Activated CD4-positive, CD25-positive, alpha-beta regulatory T cell treated with anti-CD3 and anti-CD28 coated beads, Interleukin-2, amount 50 U/mL, for 24 hours (primary cell): ENCODE measurements at regions not wholly inside any gene's neighbourhood (a gene's known extent, or its start where the extent isn't known, plus 50 kb on each side); places are given as distances from the start of the nearest gene placed in this dataset.
A peak's percentile ranks its signal among the peaks of the same experiment; 100 is the strongest.

Source experiments
- ATAC-seq, 2 donors: fragments of 150-1000 bp; cut with Tn5 transposase; one replicate each; pipeline ENCODE4 v1.10.0; 2021; ENCODE audit warnings: mild to moderate bottlenecking in 1 of 2, moderate library complexity in 1 of 2

DNA sequence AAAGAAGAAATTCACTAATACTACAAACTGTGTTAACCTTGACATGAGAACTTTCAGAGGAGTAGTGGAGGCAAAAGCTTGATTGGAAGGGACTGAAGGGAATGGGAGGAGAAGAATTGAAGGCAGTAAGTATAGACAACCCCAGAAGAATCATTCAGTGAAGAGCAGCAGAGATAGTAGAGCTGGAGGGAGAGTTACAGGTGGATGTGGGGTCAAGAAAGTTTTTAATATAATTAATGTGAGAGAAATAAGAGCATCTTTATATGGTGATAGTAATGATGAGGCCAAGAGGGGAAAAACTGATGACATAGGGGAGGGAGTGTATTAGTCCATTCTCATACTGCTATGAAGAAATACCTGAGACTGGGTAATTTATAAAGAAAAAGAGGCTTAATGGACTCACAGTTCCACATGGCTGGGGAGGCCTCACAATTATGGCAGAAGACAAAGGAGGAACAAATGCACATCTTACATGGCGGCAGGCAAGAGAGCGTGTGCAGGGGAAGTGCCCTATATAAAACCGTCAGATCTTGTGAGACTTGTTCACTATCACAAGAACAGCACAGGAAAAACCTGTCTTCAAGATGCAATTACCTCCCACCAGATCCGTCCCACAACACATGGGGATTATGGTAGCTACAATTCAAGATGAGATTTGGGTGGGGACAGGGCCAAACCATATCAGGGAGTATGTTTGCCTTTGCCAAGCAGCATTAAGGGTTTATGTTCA lies 88.3 kb upstream of the PIK3CG start:
- ATAC-seq = no peak

DNA sequence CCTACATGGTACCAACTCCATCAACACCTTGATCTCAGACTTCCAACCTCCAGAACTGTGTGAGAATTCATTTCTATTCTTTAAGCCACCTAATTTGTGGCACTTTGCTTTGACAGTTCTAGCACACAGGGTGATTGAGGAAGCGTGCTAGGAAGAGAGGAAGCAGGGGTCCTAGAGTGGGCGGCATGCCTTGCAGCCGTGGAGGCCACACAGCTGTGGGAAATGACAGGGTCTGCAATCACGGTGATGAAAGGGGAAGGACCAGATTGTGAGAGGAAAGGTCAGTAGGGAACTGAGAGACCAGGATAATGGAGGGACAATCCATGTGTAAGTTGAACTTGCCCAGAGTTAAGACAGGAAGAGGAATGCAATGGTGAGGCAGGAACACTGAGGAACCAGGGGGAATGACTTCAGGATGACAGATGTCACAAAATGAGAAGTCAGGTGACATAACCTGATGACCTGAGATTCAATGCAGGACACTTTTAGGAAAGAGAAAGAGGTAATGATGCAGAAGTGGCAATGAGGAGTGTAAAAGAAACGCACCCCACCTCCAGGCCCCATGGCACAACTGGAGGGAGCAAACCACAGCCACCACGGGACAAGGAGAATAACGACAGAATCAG lies 87.3 kb upstream of the PIK3CG start:
- no peak for ATAC-seq

DNA sequence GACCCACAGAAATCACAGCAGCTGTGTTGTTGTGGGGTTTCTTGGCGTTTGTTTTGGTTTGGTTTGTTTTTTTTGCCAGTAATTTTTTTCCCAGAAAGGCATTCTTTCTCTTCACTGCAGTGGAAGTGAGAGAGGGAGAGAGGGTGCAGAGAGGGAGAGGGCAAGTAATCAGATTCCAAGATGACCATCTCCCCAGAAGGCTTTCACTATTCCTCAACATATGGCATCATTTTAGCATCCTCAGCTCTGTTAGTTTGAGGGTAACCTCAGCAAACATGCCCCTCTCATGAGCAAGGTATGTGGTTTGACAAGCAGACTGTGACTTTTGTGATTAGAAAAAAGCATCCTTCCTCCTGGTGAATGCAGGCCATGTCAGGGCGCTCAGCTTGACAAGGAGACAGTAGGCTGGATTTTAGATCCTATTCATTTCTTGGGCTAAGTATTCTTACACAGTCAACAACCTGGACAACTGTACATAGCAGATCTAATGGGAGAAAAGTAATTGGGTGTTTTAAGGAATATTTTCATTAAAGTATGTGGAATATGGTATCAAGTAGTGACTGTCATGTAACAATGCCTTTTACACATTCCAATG lies 86.3 kb upstream of the PIK3CG start:
- no peak for ATAC-seq

DNA sequence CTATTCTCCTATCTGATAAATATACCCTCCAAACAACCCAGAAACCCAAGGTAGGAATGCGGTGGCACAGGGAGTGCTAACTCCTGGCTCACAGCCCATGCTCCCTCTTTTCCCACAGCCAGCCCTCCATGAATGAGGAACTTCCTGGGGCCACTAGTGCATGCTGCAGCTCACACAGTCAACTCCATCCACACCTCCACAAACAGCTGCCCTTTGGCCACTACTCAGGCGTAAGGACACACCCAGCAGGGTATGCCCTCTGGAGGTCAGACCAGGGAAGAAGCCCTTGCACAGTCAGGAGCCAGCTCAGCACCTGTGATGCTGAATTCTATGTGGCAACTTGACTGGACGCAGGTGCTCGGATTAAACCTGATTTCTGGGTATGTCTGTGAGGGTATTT lies 85.2 kb upstream of the PIK3CG start:
- peak; percentile 13 to 45 for ATAC-seq

DNA sequence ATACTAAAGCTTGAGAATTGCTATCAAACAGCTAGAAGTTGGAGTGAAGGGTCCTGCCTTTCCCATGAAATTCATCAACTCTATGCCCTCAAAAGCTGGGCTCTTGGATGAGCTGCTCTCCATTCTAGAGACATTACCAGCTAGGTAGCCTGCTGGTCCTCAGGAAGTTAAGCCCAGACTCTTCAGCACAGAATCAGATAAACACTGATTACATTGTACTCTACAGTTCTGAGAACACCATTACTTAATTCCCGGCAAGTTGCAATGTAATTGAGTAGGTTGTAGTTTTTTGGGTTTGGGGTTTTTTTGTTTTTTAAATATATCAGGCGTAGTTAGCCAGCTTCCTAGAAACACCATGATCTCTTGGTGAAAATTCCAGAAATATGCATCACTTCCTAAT lies 84.1 kb upstream of the PIK3CG start:
- no peak for ATAC-seq

DNA sequence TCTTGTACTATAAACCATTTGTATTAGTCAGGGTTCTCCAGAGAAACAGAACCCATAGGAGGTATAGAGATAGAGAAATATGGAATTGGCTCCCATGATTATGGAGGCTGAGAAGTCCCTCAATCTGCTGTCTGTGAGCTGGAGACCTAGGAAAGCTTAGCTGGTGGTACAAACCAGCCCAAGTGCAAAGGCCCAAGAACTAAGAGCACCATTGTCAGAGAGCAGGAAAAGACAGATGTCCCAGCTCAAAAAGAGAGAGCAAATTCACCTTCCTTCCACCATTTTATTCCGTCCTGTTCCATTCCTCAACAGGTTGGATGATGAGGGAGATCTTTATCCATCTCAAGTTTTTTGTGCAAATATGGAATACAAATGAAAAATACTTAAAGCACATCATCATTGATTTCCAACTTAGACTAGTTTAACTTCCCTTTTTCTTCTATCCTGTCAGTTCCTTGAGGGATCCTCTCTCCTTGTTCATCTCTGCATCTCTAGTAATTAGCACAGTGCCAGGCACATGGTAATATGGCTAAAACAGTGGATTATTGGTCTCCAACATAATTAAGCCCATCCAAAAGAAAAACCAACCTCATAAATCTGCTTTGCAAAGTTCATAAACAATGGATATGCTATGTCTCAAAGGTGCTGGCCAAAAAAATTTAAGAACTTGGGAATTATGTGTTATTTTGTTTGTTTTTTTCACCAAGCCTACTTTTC lies 83.1 kb upstream of the PIK3CG start:
- ATAC-seq = no peak

DNA sequence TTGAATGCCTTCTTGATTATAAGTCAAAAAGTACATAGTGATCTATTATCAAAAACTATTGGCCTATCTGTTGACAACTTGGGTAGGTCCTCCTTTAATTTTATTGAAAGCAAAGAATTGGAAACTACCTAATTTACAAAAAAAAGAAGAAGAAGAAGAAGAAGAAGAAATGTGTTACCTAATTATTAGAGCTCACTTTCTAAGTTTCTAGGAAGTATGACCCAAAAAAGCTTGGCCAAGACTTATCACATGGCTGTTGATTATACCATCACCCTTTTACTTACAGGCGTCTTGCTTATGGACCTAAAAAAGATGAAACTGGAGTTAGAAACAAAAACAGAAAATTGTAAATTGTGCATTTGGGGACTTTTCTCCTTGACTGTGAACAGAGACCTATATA lies 81.8 kb upstream of the PIK3CG start:
- no peak for ATAC-seq

DNA sequence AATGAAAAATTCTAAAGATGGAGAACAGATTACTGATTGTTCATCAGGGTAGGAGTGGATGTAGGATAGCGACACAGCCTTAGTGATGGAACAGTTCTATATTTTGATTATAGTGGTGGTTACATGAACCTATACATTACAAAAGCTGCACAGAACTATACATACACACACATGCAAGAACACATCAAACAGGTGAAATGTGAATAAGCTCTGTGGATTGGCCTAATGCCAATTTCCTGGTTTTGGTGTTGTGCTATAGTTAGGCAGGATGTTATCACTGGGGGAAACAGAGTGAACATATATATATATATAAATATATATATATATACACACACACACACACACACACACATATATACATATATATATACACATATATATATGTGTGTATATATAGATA lies 76.4 kb upstream of the PIK3CG start:
- peak in 1 of 2 donors; percentile 20 for ATAC-seq

DNA sequence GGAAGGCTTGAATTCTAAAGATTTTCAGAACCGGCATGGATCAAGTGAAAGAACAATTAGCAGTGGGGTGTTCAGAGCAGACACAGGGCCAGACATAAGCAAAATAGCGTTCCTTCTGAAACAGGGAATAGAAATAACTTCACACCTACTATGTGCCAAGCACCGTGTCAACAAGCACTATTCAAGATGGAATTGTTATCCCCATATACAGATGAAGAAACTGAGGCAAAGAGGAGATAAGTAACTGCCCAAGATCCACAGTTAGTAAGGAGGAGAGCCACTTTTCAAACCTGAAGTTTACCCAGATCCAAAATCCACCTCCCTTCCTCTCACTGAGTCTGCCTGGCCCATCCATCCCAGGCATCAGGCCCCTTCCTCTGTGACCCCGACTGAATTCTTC lies 73.6 kb upstream of the PIK3CG start:
- no peak for ATAC-seq

DNA sequence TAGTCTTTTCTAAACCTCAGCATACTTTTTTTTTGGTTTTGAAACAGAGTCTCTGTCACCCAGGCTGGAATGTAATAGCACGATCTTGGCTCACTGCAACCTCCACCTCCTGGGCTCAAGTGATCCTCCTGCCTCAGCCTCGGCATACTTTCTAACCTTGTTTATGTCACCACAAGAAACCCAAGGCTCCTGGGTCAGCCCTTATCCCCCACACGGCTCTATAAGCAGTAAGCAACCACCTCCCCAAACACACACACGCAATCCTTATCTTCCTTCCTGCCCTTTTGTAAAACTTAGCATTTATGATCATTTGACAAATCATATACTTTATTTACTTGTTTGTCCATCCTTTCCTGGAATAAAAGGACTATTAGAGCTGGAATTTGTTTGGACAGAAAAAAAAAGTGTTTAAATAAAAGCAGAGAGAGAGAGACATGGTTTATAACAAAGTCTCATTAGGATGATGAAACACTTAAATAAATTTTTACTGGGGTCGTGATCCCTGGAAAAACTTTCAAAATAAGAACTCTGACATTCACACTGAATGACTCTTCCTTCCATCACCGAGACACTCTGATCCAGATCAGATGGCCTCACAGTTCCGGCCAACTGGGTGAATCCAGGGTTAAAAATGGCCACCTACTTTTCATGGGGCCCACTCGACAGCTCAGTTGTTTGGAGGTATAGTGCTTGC lies 72.7 kb upstream of the PIK3CG start:
- ATAC-seq = no peak

DNA sequence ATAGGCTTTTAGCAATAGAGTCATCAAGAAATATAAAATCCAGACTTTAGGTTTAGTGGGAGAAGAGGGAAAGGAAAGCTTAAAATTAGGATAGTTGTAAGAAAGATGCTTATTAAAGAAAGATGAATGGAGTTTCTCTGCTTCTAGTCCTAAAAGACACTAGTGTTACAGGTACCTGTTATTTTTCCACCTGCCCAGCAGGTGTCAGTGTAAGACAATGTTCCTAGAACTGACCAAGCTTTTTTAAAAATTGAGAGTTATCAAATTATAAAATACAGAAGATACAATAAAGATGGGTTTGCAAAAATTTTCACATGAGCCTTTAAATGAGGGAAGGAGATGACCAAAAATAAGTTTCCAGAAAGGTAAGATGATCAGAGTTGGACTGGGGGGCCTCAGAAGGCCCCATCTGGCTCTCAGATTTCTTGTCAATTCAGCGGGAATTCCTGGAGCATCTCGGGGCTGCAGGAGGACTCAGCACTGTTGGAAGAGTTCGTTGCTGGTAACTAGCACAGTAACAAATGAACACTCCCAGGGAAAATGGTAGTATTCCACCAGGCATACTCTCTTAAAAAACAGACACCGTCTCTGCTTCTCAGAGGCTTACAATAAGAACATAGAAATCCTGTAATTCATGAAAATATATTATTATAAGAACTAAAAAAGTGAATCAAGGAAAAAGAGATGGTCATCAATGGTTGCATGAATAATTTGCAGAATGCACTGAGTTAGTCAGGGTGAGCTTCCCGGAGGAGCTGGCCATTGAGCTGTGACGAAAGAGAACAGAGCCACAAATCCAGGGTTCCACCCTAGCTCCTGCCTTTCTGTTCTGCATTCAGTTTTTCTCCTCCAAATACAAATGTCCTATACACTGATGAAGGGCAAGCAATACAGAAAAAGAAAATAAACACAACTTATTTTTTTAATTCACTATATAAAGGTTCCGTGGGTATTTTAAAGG lies 71.8 kb upstream of the PIK3CG start:
- no peak for ATAC-seq

DNA sequence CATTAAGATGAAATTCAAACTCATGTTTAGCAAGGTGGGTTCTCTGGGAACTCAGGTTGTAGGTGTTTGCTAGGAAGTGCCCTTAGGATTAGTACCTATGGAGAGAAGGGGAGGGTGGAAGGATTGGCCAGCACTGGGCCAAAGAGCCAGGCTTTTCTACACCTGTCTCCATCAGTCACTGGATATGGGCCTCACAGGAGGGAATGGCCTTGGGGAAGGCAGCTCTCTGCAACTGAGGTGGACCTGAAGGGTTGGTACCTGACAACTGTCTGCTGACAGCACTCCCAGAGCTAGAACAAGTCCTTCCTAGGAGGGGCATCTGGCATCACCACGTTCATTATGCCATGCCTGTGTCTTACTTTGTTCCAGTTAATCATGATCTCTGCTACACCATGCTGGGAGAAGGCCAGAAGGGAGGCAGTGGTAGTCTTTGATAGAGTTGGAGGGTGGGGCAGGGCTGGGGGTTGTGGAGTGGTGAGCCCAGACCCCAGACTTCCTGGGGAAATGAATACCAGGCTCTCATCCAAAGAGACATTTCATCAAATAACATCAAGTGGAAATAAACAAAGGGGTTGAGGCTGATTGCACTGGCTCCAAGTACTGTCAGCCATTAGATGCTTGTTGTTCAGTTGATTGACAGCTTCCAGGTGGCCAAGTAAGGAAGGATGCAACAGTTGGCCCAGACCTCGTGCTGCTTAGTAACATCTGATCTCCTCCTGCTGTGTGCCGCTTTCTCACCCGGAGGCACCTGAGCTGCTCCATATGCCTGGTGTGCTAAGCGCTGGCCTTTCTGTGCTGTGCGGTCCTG lies 70.6 kb upstream of the PIK3CG start:
- ATAC-seq = no peak

DNA sequence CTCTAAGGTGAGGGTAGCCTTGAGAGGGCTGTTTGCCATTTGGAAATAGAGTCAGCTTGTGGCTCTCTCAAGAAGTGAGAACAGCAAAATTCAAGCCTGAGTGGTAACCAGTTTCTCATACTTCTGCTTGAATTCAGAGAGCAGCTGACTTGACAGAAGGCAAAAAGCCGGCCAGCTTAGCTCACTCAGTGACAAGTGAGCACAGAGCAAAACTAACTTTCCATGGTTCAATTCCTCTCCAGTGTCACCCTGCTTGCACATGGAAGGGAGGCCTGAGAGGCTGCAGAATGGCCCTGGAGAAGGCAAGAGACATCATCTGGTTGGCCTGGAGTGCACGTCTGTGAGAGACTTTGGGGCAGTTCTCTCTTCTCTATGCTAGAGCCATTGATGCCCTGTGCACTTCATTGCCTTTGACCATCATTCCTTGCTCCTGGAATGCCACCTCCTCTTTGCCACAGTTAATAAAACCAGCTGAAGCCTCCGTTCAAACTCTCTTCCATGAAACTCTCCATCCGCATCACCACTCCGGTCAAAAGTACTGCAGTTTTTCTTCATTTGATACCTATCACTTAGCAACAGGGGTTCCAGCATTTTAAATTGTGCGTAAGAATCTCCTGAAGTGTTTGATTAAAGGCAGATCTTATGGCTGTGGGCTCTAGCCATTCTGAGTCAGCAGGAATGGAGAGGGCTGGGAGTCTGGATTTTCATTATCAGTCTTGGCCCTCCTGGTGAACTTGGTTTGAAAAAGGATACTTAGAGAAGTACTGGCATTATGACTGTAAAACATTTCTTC lies 69.8 kb upstream of the PIK3CG start:
- no peak for ATAC-seq

DNA sequence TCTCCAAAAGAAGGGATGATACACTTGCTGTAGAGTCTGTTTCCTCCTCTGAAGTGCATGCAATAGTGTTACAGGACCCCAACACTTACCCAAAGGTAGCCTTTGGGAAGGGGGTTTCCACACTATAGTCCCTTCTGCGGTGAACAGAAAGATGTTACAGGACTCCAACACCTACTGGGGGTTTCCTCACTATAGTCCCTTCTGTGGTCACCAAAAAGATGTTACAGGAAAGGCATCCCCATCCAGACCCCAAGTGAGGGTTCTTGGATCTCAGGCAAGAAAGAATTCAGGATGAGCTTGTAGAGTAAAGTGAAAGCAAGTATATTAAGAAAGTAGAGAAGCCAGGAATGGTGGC lies 69.2 kb upstream of the PIK3CG start:
- peak in 1 of 2 donors; percentile 32 for ATAC-seq

DNA sequence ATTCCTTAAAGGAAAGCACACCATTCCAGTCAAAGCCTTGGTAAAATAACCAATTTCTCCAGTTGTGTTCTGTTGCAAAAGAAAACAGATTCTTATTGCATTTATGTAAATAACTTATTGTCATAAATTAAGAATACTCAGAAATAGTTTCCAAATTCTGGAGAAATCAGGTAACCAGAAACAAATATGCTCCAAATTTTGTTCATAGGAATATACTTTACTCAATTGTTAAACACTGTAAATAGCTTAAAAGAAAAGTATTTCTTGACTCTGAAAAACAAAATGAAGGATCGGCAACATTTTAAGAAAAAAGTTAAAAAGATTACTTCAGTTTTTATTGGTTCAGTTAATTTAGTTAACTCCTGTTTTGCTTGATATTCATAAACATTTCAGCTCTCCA lies 67.1 kb upstream of the PIK3CG start:
- ATAC-seq = no peak

DNA sequence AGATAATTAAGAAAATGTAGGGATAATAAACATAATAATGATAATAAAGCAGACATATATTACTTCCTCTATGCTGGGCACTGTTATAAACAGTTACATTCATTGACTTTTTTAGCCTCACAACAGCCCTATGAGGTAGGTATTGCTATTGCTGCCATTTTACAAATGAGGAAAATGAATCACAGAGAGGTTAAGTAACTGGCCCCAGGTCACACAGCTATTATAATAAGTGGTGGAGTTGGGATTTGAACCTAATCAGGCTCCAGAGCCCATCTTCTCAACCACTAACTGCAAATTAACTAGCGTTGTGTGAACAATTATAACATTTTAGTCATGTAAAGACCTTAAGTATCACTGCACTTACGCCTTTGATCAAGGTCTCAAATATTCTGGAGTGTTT lies 62.5 kb upstream of the PIK3CG start:
- no peak for ATAC-seq

DNA sequence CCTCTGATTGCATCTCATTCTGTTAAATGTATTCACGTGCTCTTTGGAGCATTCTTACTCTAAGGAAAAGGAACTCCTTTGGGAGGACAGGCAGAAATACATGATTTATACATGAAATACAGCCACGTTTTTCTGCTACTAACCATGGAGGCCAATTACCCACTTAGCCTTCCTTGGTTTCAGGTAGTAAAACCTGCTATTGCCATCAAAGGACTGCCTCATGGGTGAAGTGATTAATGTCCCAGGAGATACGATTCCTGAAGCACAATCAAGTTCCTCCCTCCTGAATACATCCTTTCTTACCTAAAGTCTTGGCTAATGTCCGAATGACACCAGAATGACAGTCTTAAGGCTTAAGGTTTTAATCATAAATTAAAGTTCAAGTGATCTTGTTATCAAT lies 58.5 kb upstream of the PIK3CG start:
- no peak for ATAC-seq

DNA sequence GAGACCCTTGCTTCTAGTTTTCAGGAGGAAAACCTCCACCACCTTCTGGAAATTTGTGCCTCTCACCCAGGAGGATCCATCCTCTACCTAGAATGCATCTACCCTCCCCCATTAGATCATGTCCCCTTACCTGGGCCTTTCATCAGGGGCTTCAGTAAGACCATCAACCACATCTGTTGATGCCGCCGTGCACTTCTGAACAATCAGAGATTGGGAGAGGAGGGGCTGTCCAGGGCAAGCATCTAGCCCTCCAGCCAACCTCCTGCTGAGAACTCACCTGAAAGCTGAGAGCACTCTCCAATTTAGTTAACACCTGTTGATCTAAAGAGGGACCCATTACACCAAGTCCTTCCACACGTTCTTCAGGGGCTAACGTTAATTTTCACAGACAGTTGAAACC lies 57.6 kb upstream of the PIK3CG start:
- ATAC-seq = no peak

DNA sequence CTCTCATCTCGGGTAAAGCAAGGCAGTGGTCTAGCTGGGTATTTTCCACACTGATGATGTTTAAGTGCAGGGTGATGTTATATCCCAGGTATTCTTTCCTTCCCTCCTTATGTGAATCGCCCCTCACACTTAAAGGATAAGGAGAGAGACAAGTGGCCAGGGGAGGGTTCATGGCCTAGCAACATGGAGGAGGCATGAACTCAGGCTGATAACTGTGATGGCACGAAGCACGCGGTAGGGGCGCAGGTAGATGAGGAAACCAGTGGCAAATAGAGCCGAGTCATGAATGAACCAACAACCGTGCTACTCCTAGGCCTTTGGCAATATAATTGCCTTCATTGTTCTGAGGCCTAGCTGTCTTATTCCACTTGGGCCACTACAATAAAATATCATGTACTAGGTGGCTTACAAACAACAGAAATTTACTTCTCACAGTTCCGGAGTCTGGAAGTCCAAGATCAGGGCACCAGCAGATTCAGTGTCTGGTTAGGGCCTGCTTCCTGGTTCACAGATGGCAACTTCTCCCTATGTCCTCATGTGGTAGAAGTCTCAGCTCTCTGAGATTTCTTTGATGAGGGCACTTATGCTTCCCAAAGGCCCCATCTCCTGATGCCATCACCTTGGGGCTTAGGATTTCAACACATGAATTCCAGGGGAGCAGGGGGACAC lies 56.0 kb upstream of the PIK3CG start:
- no peak for ATAC-seq

DNA sequence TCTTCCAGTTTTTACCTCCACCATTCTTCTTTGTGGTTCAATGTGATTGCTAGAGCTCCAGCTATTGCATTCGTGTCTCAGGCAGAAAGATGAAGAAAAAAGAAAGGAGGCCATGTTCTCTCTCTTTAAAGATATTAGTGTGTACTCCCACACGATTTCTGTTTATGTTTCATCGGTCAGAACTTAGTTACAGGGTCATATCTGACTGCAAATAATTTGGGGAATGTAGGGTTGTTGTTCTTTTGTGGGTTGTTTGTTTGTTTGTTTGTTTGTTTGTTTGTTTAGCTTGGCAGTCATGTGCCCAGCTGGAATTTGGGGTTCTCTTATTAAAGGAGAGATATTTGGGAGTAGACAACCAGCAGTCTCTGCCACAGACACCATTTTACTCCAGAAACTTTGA lies 53.6 kb upstream of the PIK3CG start:
- ATAC-seq = no peak
